ENCODE measurements at regions not wholly inside any gene's neighbourhood (a gene's known extent, or its start where the extent isn't known, plus 50 kb on each side); places are given as distances from the start of the nearest gene placed in this dataset.

GRCh38 chr6:91127752-91128151 is 540.9 kb upstream of the MAP3K7 start:
- DNase-seq (ENCODE audit: low spot score): no peak

DNA sequence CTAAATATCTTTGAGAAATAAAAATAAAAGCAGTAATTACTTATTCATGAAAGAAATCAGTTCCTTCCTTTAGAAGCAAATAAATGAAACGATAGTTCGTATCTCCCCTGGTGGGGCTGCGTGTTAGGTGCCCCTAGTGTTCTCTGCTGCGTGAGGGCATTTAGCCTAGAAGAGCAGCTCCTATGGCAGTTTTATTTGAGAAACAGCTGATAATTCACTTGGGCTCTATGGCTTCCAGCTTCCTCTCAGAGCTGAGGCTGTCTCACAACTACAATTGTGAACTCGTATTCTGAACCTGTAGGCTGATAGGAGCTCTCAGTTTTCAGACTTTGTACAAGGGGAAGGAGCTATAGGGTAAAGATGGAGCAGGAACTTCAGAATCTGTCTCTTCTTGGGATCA is 540.0 kb upstream of the MAP3K7 start:
- no peak for DNase-seq (ENCODE audit: low spot score)

DNA sequence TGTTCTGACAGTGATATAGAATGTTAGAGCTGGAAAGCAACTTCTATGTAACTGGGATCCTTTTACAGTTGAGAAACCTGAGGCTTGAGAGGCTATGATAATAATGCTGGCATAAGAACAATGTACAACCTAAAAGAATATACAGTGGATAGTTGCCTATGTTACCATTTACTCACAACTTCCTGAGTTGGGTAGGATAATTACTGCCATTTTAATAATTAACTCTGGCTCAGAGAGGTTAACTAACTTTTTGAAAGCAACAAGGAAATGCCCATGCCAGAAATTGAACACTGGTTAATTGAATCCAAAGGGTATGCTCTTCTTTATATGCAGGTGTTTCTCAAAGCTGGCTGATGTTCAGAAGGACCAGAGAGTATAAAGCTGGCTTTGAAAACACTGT is 530.7 kb upstream of the MAP3K7 start:
- no peak for DNase-seq (ENCODE audit: low spot score)

DNA sequence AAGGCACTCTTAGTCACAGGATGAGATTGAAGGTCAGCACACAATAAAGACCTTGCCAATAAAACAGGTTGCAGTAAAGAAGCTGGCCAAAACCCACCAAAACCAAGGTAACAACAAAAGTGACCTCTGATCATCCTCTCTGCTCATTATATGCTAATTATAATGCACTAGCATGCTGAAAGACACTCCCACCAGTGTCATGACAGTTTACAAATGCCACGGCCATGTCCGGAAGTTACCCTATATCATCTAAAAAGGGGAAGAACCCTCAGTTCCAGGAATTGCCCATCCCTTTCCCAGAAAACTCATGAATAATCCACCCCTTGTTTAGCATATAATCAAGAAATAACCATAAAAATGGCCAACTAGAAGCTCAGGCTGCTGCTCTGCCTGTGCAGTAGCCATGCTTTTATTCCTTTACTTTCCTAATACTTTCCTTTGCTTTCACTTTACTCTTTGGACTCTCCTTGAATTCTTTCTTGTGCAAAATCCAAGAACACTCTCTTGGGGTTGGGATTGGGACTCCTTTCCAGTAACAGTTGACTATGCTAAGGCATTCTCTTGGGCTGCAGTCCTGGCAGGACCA is 527.3 kb upstream of the MAP3K7 start:
- no peak for DNase-seq (ENCODE audit: low spot score)

GRCh38 chr6:91106083-91106482 is 519.2 kb upstream of the MAP3K7 start:
- no peak for DNase-seq (ENCODE audit: low spot score)

DNA sequence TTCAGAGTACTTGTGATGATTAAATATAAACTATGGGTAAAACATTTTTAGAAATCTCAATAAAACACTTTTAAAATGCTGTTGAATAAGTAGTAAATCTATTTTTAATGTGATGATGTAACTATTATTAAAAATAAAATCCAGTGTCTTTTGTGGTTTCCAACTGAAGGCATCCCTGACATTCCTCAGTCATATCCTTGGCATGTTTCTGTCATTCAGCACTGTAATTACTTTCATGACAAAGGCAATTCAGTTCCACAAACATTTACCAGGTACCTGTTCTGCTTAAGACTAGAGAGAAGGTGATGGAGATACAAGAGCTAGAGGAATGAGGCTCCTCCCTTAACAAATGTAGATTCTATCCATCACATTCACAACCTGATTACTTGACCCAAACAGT is 518.7 kb upstream of the MAP3K7 start:
- DNase-seq (ENCODE audit: low spot score): no peak

DNA sequence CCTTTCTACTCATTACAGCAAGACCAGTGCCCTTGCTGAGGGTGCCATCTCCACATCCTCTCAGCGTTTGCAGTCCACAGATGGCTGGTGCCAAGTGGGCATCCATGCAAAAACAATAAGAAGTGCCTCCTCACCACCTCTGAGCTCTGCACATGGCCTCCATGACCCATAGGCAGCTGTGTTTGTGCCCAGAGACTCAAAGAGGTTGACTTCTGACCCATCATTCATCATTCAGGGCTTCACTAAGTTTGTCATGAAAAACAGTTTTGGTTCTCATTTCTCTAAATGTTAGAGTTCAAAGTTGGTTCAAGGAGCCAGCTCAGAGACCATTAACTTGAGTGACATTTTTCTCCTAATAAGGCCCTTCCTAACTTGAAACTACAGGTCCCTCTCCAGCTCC is 512.6 kb upstream of the MAP3K7 start:
- DNase-seq (ENCODE audit: low spot score): no peak

- no peak for DNase-seq (ENCODE audit: low spot score)
These were observed 511.1 kb upstream of the MAP3K7 start for GRCh38 chr6:91098006-91098405.

GRCh38 chr6:91097364-91097763 is 510.5 kb upstream of the MAP3K7 start:
- no peak for DNase-seq (ENCODE audit: low spot score)

- DNase-seq (ENCODE audit: low spot score): no peak
These were observed 508.1 kb upstream of the MAP3K7 start for GRCh38 chr6:91094806-91095475.

DNA sequence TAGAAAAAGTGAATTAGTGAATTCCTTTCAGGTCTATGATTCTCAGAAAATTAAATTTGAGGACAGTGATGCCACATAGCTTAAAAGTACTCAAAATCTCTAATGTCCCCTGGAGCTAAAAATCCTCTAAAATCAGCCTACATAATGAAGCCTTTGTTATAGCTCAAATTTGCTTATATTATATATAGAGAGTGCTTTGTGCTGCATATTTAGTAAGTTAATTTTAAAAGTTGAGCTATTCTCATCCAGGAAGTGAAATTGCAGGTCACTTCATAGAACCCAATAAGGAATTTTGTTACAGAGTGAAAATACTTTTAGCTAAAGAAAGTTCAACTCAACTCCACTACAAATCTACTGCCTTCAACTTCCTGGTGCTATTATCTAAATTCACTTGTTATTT is 507.5 kb upstream of the MAP3K7 start:
- DNase-seq (ENCODE audit: low spot score): no peak

- DNase-seq (ENCODE audit: low spot score): no peak
These were observed 502.1 kb upstream of the MAP3K7 start for GRCh38 chr6:91088976-91089375.

DNA sequence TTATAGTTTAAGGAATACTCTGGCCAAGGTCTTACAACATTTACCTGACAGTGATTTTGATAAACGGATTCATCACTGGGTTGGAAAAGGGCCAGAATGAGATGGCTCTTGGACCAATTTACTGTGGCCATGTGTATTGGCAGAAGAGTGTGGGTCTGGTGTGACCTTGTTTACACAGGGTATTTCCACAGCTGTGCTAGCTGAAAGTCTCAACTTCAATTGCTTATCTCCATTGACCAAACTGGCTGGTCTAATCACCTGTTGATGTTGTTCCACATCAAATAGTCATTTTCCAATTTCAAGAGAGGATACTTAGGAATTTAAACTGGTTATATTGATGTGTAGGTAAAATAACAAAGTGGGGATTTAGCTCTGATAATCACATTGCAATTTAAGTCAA is 501.6 kb upstream of the MAP3K7 start:
- DNase-seq (ENCODE audit: low spot score): no peak

GRCh38 chr6:91087908-91088307 is 501.0 kb upstream of the MAP3K7 start:
- no peak for DNase-seq (ENCODE audit: low spot score)

DNA sequence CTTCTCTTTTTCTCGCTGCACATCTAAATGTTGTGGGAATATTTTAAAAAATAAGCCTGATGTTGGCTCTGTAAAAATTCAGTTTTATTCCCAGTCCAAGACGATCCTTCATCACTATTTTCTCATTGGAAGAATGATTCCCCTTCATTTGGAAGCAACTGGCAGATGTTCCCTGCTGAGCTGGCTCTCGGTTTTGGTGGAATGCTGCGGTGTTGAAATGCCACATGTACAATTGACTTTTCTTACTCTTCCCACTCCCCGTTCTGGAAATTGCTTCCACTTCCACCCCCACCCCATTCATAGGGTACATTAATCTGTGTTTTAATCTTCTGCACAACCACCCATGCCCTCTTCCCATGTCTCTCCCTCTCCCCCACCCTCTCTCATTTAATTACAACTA is 496.3 kb upstream of the MAP3K7 start:
- DNase-seq (ENCODE audit: low spot score): no peak

DNA sequence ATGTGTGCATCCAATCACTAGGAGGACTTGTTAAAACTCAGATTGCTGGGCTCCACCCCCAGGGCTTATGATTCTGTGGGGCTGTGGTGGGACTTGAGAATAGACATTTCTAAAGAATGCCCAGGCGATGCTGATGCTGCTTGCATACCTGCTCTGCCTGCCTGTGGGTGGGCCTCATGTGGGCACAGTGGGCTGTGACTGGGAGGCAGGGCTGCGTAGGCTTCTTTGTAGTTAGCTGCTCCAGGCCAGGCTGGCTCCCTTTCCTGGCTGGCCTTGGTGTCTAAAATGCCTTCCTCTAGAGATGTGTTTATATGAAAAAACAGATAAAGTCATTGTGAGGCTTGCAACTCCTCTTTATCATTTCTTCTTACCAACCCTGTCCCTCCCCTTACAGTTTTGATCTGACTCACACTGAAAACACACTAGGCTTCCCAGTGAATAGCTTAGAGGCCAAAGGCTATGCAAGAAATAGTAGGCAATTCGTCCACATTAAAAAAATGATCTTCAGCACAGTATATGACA is 495.5 kb upstream of the MAP3K7 start:
- DNase-seq (ENCODE audit: low spot score): no peak

GRCh38 chr6:91081452-91082067 is 494.7 kb upstream of the MAP3K7 start:
- DNase-seq (ENCODE audit: low spot score): peak; percentile 43

DNA sequence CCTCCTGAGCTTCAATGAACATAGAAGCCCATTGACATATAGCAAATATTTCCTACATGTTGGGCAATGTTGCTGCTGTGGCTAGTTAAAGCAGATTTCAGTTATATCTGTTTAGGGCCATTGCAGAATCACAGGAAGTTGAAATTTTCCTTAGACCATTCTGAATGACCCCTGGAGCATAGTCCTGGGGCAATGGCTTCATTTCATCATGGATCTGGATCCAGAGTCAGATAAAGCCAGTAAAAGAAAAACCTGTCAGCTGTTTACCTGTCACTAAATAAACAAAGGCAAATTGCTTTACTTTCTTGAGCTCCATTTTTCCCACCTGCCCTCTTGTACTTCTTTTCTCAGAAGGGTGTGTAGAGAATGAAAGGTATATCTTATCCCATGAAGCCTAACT is 494.0 kb upstream of the MAP3K7 start:
- no peak for DNase-seq (ENCODE audit: low spot score)

GRCh38 chr6:91079969-91080368 is 493.1 kb upstream of the MAP3K7 start:
- no peak for DNase-seq (ENCODE audit: low spot score)

DNA sequence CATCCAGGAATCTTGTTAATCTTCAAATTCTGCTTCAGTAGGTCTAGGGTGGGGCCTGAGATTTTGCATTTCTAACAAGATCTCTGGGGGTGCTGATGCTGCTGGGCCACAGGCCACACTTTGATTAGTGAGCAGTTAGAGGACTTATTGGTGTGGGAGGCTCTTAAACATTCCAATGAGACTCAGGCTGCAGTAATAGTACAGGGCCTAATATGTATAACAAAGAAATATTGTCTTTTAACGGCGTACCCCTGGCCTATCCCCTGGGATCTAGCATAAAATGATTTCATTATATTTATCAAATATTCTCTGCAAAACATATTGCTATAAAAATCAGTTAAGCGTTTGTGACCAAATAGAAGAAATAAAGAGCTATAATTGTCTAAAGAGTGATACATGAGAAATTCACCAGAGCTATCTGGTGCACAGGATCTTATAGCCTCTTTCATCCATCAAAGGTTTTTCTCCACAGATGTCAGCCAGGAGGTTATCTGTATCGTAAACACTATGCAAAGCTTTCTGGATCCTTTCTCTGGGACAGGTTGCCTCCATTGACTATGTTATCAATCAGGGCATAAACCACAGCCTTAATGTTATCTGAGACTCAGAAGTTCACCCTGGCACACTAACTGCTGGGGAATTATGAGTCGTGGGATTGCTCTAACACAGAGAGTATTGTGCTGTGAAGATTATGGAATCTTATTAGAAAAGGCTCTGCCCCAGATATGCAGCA is 488.5 kb upstream of the MAP3K7 start:
- DNase-seq (ENCODE audit: low spot score): no peak

- DNase-seq (ENCODE audit: low spot score): no peak
These were observed 476.5 kb upstream of the MAP3K7 start for GRCh38 chr6:91063362-91063761.

- no peak for DNase-seq (ENCODE audit: low spot score)
These were observed 470.8 kb upstream of the MAP3K7 start for GRCh38 chr6:91057689-91058088.

GRCh38 chr6:91055959-91056358 is 469.1 kb upstream of the MAP3K7 start:
- no peak for DNase-seq (ENCODE audit: low spot score)
